ENCODE measurements at regions not wholly inside any gene's neighbourhood (a gene's known extent, or its start where the extent isn't known, plus 50 kb on each side); places are given as distances from the start of the nearest gene placed in this dataset.

GRCh38 chr3:94285872-94286271 lies 223.0 kb downstream of the NSUN3 start:
- Histone ChIP-seq H3K27me3 (replicated peaks; ENCODE audit: control insufficient read depth, insufficient read depth, low read length) (no peaks in the 10 kb centered on the region), H3K4me1 (no peaks in the 10 kb centered on the region), H3K4me3 (ENCODE audit: low read depth, low read length) (no peak overlapping the region), H3K9me3 (no peaks in the 10 kb centered on the region), H3K36me3 (ENCODE audit: control insufficient read depth, insufficient read depth, low read length) (no peaks in the 10 kb centered on the region)
- ChIA-PET POLR2A (no interaction called here), CTCF (no interaction called here)
- intact Hi-C loops (cut with micrococcal nuclease; ENCODE audit: unreplicated experiment), result no loop called here
- no peaks in the 10 kb centered on the region for H3K27me3 Mint-ChIP-seq (ENCODE audit: insufficient read depth, unreplicated experiment)
- H3K4me3 Mint-ChIP-seq (ENCODE audit: unreplicated experiment), result no peak overlapping the region
- H3K27ac Mint-ChIP-seq (ENCODE audit: unreplicated experiment), result no peak overlapping the region
- TF ChIP-seq CTCF (IDR thresholded peaks at IDR 0.05; ENCODE audit: insufficient read depth in 1 of 2, low read depth in 1 of 2, low read length in 1 of 2, severe bottlenecking in 1 of 2, unreplicated experiment in 1 of 2), result no peak
- DNase-seq, result no peak
- H3K9me3 Mint-ChIP-seq (ENCODE audit: unreplicated experiment), result no peaks in the 10 kb centered on the region
- no TSS peak for BruUV-seq (replicated peaks)
- no peaks in the 10 kb centered on the region for H3K36me3 Mint-ChIP-seq (ENCODE audit: insufficient read depth, unreplicated experiment)
- no peaks in the 10 kb centered on the region for H3K4me1 Mint-ChIP-seq (ENCODE audit: low read depth, unreplicated experiment)

- ChIA-PET POLR2A (no interaction called here), CTCF (no interaction called here)
- no peaks in the 10 kb centered on the region for H3K9me3 ChIP-seq
- no peak for TF ChIP-seq CTCF (IDR thresholded peaks at IDR 0.05; ENCODE audit: insufficient read depth in 1 of 2, low read depth in 1 of 2, low read length in 1 of 2, severe bottlenecking in 1 of 2, unreplicated experiment in 1 of 2)
- DNase-seq, result no peak
- Mint-ChIP-seq H3K9me3 (ENCODE audit: unreplicated experiment) (no peaks in the 10 kb centered on the region), H3K4me3 (ENCODE audit: unreplicated experiment) (no peak overlapping the region), H3K36me3 (ENCODE audit: insufficient read depth, unreplicated experiment) (no peaks in the 10 kb centered on the region), H3K27me3 (ENCODE audit: insufficient read depth, unreplicated experiment) (no peaks in the 10 kb centered on the region), H3K27ac (ENCODE audit: unreplicated experiment) (no peak overlapping the region), H3K4me1 (ENCODE audit: low read depth, unreplicated experiment) (peaks cover 6% of the 10 kb centered on the region)
- no peaks in the 10 kb centered on the region for H3K27me3 ChIP-seq (replicated peaks; ENCODE audit: control insufficient read depth, insufficient read depth, low read length)
- BruUV-seq (replicated peaks), result no TSS peak
- intact Hi-C loops (cut with micrococcal nuclease; ENCODE audit: unreplicated experiment), result no loop called here
- H3K4me3 ChIP-seq (ENCODE audit: low read depth, low read length), result no peak overlapping the region
- H3K4me1 ChIP-seq, result 0 out of 2 replicates have a peak, but pooled peaks cover 4% of the 10 kb centered on the region
- H3K36me3 ChIP-seq (ENCODE audit: control insufficient read depth, insufficient read depth, low read length), result no peaks in the 10 kb centered on the region
Observed at GRCh38 chr3:94291686-94292085, 228.8 kb downstream of the NSUN3 start.

GRCh38 chr3:94292151-94292550 lies 229.3 kb downstream of the NSUN3 start:
- no peak overlapping the region for H3K4me3 Mint-ChIP-seq (ENCODE audit: unreplicated experiment)
- intact Hi-C loops (cut with micrococcal nuclease; ENCODE audit: unreplicated experiment), result no loop called here
- ChIA-PET POLR2A (no interaction called here), CTCF (no interaction called here)
- H3K27me3 ChIP-seq (replicated peaks; ENCODE audit: control insufficient read depth, insufficient read depth, low read length), result no peaks in the 10 kb centered on the region
- H3K36me3 ChIP-seq (ENCODE audit: control insufficient read depth, insufficient read depth, low read length), result no peaks in the 10 kb centered on the region
- H3K9me3 Mint-ChIP-seq (ENCODE audit: unreplicated experiment), result no peaks in the 10 kb centered on the region
- H3K4me1 Mint-ChIP-seq (ENCODE audit: low read depth, unreplicated experiment), result peaks cover 6% of the 10 kb centered on the region
- H3K36me3 Mint-ChIP-seq (ENCODE audit: insufficient read depth, unreplicated experiment), result no peaks in the 10 kb centered on the region
- H3K27me3 Mint-ChIP-seq (ENCODE audit: insufficient read depth, unreplicated experiment), result no peaks in the 10 kb centered on the region
- no peak for TF ChIP-seq CTCF (IDR thresholded peaks at IDR 0.05; ENCODE audit: insufficient read depth in 1 of 2, low read depth in 1 of 2, low read length in 1 of 2, severe bottlenecking in 1 of 2, unreplicated experiment in 1 of 2)
- no peak overlapping the region for H3K4me3 ChIP-seq (ENCODE audit: low read depth, low read length)
- no peak for DNase-seq
- no peak overlapping the region for H3K27ac Mint-ChIP-seq (ENCODE audit: unreplicated experiment)
- no peaks in the 10 kb centered on the region for H3K9me3 ChIP-seq
- 0 out of 2 replicates have a peak, but pooled peaks cover 4% of the 10 kb centered on the region for H3K4me1 ChIP-seq
- no TSS peak for BruUV-seq (replicated peaks)

Measured in Caco-2 (cell line).